GM06990 (cell line): ENCODE measurements at regions not wholly inside any gene's neighbourhood (a gene's known extent, or its start where the extent isn't known, plus 50 kb on each side); places are given as distances from the start of the nearest gene placed in this dataset.

Experiments
- DNase-seq: peaks from one replicate; pipeline ENCODE4 v3.0.0-alpha.2; 2011; ENCODE audit not compliant: insufficient read length; ENCODE audit errors: extremely low read depth
- H3K27me3 ChIP-seq: replicated peaks from 2 replicates; pipeline ENCODE4 v1.6.0; 2011; ENCODE audit warnings: low read length; ENCODE audit not compliant: control insufficient read depth, insufficient read depth
- H3K36me3 ChIP-seq: 2 replicates; pipeline ENCODE4 v1.5.1; 2011; ENCODE audit warnings: low read length; ENCODE audit not compliant: control insufficient read depth, insufficient read depth
- H3K4me3 ChIP-seq: replicated peaks from 2 replicates; pipeline ENCODE4 v1.5.1; 2011; ENCODE audit warnings: low read depth, mild to moderate bottlenecking, control low read depth, low read length
- CTCF ChIP-seq: IDR thresholded peaks from 2 replicates; pipeline ENCODE4 v1.5.1; 2011; ENCODE audit warnings: low read length, control low read depth, mild to moderate bottlenecking, inconsistent platforms; ENCODE audit not compliant: insufficient read depth, poor library complexity, severe bottlenecking

GRCh38 chr2:44097322-44097907, 71.3 kb upstream of the PPM1B start:
- no peak overlapping the region for H3K4me3 ChIP-seq
- TF ChIP-seq CTCF: no peak
- no peak for DNase-seq

DNA sequence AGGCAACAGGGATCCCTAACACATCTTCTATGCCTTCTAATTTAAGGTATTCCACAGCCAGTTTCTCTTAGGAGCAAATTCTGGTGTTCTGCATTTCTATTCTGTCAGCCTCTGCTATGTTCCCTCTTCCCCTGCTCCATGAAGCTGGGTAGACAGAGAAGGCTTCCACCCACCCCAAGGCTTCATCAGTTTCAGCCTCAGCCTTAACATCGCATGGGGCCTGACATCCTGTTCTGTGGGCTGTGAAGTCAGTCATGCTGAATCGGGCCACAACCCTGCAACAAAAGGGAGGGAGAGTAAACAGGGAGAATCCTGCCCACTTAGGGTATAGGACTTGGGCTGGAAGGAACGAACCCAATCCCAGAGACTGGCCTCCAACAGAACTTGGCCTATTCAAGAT, 70.6 kb upstream of the PPM1B start:
- Histone ChIP-seq H3K27me3 (no peaks in the 10 kb centered on the region), H3K36me3 (no peaks in the 10 kb centered on the region), H3K4me3 (no peak overlapping the region)
- DNase-seq: no peak
- no peak for TF ChIP-seq CTCF

More at GRCh38 chr2:44097322-44097907, 71.3 kb upstream of the PPM1B start:
- no peaks in the 10 kb centered on the region for H3K36me3 ChIP-seq
- H3K27me3 ChIP-seq: no peaks in the 10 kb centered on the region

DNA sequence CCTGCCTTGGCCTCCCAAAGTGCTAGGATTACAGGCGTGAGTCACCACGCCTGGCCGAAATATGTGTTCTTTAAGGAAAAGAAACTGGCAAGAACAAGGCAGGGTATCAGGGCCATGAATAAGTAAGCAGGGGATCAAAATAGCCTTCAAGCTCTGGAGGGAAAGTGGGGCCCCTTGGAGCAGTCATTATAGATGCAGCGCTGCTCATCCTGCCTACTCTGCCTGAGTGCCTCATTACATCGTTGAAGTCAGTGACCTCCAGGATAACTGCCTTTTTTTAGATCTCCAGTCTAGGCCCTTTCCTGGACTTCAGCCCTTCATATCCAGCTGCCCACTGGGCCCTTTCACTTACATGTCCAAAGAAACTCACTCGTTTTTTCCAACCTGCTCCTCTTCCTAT, 69.8 kb upstream of the PPM1B start:
- TF ChIP-seq CTCF: no peak
- no peaks in the 10 kb centered on the region for H3K27me3 ChIP-seq
- no peak overlapping the region for H3K4me3 ChIP-seq
- no peaks in the 10 kb centered on the region for H3K36me3 ChIP-seq
- DNase-seq: no peak

GRCh38 chr2:44100351-44100750, 68.3 kb upstream of the PPM1B start:
- no peak overlapping the region for H3K4me3 ChIP-seq
- DNase-seq: no peak
- H3K27me3 ChIP-seq: no peaks in the 10 kb centered on the region
- no peak for TF ChIP-seq CTCF
- no peaks in the 10 kb centered on the region for H3K36me3 ChIP-seq

GRCh38 chr2:44101246-44101645, 67.4 kb upstream of the PPM1B start:
- no peaks in the 10 kb centered on the region for H3K36me3 ChIP-seq
- no peaks in the 10 kb centered on the region for H3K27me3 ChIP-seq
- TF ChIP-seq CTCF: no peak

More at GRCh38 chr2:44101246-44101645, 67.4 kb upstream of the PPM1B start:
- DNase-seq: no peak
- no peak overlapping the region for H3K4me3 ChIP-seq
